ENCODE measurements at regions not wholly inside any gene's neighbourhood (a gene's known extent, or its start where the extent isn't known, plus 50 kb on each side); places are given as distances from the start of the nearest gene placed in this dataset.

DNA sequence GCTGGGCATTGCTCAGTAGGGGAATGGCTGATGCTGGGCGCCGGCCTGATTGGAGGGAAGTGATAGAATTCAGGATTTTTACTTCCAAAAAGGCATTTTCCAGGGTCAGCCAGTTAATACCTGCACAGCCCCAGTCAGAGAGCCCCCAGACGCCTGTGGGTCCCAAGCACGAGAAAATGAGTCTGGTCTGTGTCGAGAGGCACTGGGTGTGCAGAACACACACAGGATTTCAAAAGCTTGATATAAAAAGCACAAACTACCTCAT is 164.6 kb upstream of the TNRC6C start:
- Mint-ChIP-seq H3K4me3 (no peak overlapping the region), H3K4me1 (peaks cover 55% of the 10 kb centered on the region), H3K36me3 (peaks cover 5% of the 10 kb centered on the region), H3K27ac (no peak overlapping the region), H3K27me3 (ENCODE audit: low read depth) (peaks cover 65% of the 10 kb centered on the region), H3K9me3 (no peaks in the 10 kb centered on the region)
- ChIA-PET CTCF (interaction anchor here (1.1 to 1.2 kb wide), 2 partner anchors 8 to 364 kb away, joined by 4 read pairs; no protein-coding TSS in a partner anchor), POLR2A (no interaction called here)
- ATAC-seq: no peak
- TF ChIP-seq CREB1 (CRISPR knock-in tag; IDR thresholded peaks at IDR 0.05) (no peak), ZNF121 (CRISPR knock-in tag; IDR thresholded peaks at IDR 0.05) (no peak), SMAD4 (CRISPR knock-in tag; IDR thresholded peaks at IDR 0.05) (no peak), KAT7 (CRISPR knock-in tag; IDR thresholded peaks at IDR 0.05; ENCODE audit: borderline replicate concordance) (no peak), ZNF671 (CRISPR knock-in tag; IDR thresholded peaks at IDR 0.05) (no peak), JAZF1 (CRISPR knock-in tag; IDR thresholded peaks at IDR 0.05) (no peak), ZNF416 (CRISPR knock-in tag; IDR thresholded peaks at IDR 0.05) (no peak), ZNF317 (CRISPR knock-in tag; IDR thresholded peaks at IDR 0.05; ENCODE audit: borderline replicate concordance, low read depth) (no peak), NR1H2 (CRISPR knock-in tag; IDR thresholded peaks at IDR 0.05) (no peak), ZNF138 (CRISPR knock-in tag; conservative IDR thresholded peaks at IDR 0.05) (no peak)
- TF ChIP-seq, protein P1, sequence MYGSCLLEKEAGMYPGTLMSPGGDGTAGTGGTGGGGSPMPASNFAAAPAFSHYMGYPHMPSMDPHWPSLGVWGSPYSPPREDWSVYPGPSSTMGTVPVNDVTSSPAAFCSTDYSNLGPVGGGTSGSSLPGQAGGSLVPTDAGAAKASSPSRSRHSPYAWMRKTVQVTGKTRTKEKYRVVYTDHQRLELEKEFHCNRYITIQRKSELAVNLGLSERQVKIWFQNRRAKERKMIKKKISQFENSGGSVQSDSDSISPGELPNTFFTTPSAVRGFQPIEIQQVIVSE (CRISPR knock-in tag; IDR thresholded peaks at IDR 0.05; ENCODE audit: borderline replicate concordance): no peak
- TF ChIP-seq, protein P2, sequence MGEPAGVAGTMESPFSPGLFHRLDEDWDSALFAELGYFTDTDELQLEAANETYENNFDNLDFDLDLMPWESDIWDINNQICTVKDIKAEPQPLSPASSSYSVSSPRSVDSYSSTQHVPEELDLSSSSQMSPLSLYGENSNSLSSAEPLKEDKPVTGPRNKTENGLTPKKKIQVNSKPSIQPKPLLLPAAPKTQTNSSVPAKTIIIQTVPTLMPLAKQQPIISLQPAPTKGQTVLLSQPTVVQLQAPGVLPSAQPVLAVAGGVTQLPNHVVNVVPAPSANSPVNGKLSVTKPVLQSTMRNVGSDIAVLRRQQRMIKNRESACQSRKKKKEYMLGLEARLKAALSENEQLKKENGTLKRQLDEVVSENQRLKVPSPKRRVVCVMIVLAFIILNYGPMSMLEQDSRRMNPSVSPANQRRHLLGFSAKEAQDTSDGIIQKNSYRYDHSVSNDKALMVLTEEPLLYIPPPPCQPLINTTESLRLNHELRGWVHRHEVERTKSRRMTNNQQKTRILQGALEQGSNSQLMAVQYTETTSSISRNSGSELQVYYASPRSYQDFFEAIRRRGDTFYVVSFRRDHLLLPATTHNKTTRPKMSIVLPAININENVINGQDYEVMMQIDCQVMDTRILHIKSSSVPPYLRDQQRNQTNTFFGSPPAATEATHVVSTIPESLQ (CRISPR knock-in tag; IDR thresholded peaks at IDR 0.05): no peak
- TF ChIP-seq, protein P3, sequence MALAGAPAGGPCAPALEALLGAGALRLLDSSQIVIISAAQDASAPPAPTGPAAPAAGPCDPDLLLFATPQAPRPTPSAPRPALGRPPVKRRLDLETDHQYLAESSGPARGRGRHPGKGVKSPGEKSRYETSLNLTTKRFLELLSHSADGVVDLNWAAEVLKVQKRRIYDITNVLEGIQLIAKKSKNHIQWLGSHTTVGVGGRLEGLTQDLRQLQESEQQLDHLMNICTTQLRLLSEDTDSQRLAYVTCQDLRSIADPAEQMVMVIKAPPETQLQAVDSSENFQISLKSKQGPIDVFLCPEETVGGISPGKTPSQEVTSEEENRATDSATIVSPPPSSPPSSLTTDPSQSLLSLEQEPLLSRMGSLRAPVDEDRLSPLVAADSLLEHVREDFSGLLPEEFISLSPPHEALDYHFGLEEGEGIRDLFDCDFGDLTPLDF (CRISPR knock-in tag; IDR thresholded peaks at IDR 0.05): no peak
- no peak for DNase-seq (ENCODE audit: low spot score)

DNA sequence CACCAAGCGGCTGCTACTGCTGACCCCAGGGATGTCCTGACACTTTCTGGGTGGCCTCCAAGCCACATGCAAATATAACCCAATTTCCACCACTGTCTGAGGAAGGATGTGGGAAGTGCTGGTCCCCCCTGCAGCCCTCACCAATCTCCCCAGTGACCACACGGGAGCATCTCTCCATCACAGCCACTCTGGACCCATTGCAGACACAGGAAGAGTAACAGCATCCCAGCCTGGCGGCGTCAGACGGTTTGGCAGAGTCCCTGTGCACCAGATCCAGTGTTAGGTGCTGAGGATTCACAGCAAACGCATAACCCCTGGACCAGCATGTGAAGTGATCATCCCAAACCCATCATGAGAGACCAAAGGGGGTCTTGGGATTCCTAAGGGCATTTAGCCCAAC is 163.7 kb upstream of the TNRC6C start:
- POLR2A ChIA-PET: no interaction called here
- DNase-seq (ENCODE audit: low spot score): no peak
- no peak for ATAC-seq
- peaks cover 51% of the 10 kb centered on the region for H3K4me1 Mint-ChIP-seq
- no peaks in the 10 kb centered on the region for H3K9me3 Mint-ChIP-seq
- H3K36me3 Mint-ChIP-seq: peaks cover 2% of the 10 kb centered on the region; the same call in 1 of the 2 replicates
- H3K27me3 Mint-ChIP-seq (ENCODE audit: low read depth): peaks cover 57% of the 10 kb centered on the region
- H3K27ac Mint-ChIP-seq: no peak overlapping the region
- no peak overlapping the region for H3K4me3 Mint-ChIP-seq
- CTCF ChIA-PET: no interaction called here
- TF ChIP-seq CREB1 (CRISPR knock-in tag; IDR thresholded peaks at IDR 0.05) (no peak), ATF1 (CRISPR knock-in tag; IDR thresholded peaks at IDR 0.05) (no peak), GABPB1 (CRISPR knock-in tag; IDR thresholded peaks at IDR 0.05) (no peak), TEAD4 (CRISPR knock-in tag; IDR thresholded peaks at IDR 0.05) (no peak), GTF2I (CRISPR knock-in tag; conservative IDR thresholded peaks at IDR 0.05) (no peak), IRF2 (CRISPR knock-in tag; IDR thresholded peaks at IDR 0.05; ENCODE audit: borderline replicate concordance, low read depth) (no peak)
- TF ChIP-seq, protein P4, sequence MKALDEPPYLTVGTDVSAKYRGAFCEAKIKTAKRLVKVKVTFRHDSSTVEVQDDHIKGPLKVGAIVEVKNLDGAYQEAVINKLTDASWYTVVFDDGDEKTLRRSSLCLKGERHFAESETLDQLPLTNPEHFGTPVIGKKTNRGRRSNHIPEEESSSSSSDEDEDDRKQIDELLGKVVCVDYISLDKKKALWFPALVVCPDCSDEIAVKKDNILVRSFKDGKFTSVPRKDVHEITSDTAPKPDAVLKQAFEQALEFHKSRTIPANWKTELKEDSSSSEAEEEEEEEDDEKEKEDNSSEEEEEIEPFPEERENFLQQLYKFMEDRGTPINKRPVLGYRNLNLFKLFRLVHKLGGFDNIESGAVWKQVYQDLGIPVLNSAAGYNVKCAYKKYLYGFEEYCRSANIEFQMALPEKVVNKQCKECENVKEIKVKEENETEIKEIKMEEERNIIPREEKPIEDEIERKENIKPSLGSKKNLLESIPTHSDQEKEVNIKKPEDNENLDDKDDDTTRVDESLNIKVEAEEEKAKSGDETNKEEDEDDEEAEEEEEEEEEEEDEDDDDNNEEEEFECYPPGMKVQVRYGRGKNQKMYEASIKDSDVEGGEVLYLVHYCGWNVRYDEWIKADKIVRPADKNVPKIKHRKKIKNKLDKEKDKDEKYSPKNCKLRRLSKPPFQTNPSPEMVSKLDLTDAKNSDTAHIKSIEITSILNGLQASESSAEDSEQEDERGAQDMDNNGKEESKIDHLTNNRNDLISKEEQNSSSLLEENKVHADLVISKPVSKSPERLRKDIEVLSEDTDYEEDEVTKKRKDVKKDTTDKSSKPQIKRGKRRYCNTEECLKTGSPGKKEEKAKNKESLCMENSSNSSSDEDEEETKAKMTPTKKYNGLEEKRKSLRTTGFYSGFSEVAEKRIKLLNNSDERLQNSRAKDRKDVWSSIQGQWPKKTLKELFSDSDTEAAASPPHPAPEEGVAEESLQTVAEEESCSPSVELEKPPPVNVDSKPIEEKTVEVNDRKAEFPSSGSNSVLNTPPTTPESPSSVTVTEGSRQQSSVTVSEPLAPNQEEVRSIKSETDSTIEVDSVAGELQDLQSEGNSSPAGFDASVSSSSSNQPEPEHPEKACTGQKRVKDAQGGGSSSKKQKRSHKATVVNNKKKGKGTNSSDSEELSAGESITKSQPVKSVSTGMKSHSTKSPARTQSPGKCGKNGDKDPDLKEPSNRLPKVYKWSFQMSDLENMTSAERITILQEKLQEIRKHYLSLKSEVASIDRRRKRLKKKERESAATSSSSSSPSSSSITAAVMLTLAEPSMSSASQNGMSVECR (CRISPR knock-in tag; IDR thresholded peaks at IDR 0.05; ENCODE audit: borderline replicate concordance): no peak
- TF ChIP-seq, protein P1 (CRISPR knock-in tag; IDR thresholded peaks at IDR 0.05; ENCODE audit: borderline replicate concordance): no peak
- TF ChIP-seq, protein P5, sequence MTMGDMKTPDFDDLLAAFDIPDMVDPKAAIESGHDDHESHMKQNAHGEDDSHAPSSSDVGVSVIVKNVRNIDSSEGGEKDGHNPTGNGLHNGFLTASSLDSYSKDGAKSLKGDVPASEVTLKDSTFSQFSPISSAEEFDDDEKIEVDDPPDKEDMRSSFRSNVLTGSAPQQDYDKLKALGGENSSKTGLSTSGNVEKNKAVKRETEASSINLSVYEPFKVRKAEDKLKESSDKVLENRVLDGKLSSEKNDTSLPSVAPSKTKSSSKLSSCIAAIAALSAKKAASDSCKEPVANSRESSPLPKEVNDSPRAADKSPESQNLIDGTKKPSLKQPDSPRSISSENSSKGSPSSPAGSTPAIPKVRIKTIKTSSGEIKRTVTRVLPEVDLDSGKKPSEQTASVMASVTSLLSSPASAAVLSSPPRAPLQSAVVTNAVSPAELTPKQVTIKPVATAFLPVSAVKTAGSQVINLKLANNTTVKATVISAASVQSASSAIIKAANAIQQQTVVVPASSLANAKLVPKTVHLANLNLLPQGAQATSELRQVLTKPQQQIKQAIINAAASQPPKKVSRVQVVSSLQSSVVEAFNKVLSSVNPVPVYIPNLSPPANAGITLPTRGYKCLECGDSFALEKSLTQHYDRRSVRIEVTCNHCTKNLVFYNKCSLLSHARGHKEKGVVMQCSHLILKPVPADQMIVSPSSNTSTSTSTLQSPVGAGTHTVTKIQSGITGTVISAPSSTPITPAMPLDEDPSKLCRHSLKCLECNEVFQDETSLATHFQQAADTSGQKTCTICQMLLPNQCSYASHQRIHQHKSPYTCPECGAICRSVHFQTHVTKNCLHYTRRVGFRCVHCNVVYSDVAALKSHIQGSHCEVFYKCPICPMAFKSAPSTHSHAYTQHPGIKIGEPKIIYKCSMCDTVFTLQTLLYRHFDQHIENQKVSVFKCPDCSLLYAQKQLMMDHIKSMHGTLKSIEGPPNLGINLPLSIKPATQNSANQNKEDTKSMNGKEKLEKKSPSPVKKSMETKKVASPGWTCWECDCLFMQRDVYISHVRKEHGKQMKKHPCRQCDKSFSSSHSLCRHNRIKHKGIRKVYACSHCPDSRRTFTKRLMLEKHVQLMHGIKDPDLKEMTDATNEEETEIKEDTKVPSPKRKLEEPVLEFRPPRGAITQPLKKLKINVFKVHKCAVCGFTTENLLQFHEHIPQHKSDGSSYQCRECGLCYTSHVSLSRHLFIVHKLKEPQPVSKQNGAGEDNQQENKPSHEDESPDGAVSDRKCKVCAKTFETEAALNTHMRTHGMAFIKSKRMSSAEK (CRISPR knock-in tag; IDR thresholded peaks at IDR 0.05; ENCODE audit: borderline replicate concordance): no peak

Measured in WTC11 (cell line).